HG03521 (cell line): ENCODE measurements at regions not wholly inside any gene's neighbourhood (a gene's known extent, or its start where the extent isn't known, plus 50 kb on each side); places are given as distances from the start of the nearest gene placed in this dataset.

Source experiments
- ATAC-seq: cut with Tn5 transposase; IDR thresholded peaks from one replicate; pipeline ENCODE4 v1.9.1; 2021; ENCODE audit warnings: mild to moderate bottlenecking, moderate library complexity; ENCODE audit not compliant: unreplicated experiment

GRCh38 chr19:29321116-29321515 is 108.2 kb upstream of the UQCRFS1 start:
- no peak for ATAC-seq

GRCh38 chr19:29323021-29323430 is 110.1 kb upstream of the UQCRFS1 start:
- ATAC-seq: no peak

- ATAC-seq: no peak
Measured at GRCh38 chr19:29323440-29324290, 110.7 kb upstream of the UQCRFS1 start.

- ATAC-seq: no peak
Measured at GRCh38 chr19:29324291-29324680, 111.3 kb upstream of the UQCRFS1 start.

GRCh38 chr19:29324717-29325116 is 111.8 kb upstream of the UQCRFS1 start:
- ATAC-seq: no peak

DNA sequence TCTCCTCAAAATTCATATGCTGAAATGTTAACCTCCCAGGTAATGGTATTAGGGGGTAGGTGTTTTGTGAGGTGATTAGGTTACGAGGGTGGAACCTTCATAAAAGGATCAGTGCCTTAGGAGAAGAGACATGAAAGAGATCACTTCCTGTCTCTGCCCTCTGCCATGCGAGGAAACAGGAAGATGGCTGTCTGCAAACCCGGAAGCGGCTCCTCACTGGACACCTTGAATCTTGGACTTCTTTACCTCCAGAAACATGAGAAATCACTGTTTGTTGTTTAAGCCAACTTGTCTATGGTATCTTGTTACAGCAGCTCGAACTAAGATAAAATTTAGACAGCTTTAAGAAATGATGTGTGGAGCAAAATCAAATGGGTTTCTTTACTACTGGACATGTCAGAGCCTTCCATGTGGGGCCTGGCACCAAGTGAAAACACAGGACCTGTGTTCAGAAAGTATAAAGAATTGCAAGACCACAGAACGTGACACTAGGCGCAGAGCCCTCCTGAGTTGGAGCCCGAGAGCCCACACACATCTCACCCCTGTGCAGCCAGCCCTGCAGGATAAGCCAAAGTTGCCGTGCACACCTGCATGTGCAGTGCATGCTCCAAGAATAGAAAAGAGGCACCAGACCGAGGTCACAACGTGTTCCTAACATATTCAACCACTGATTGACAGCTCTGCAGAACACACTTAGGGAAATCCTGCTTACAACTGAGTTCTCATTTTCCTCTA is 112.5 kb upstream of the UQCRFS1 start:
- no peak for ATAC-seq

DNA sequence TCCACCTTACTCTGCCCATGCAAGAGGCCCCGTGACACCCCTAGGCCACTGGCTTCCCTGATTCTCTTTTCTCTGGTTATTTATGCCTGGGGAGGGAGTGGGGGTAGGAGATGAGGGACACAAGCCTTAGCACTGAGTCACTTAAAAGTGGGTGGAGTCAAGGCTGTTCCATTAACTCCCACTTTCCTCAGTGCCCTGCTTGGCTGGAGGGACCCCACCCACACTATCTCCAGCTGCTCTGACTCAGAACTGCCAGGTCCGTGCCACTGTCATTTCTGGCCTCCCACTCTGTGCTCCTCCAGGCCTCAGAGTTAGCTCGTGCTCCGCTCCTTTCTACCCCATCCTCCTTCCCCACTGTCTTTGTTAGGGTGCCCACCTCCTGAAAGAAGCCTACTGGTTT is 113.4 kb upstream of the UQCRFS1 start:
- ATAC-seq: no peak

DNA sequence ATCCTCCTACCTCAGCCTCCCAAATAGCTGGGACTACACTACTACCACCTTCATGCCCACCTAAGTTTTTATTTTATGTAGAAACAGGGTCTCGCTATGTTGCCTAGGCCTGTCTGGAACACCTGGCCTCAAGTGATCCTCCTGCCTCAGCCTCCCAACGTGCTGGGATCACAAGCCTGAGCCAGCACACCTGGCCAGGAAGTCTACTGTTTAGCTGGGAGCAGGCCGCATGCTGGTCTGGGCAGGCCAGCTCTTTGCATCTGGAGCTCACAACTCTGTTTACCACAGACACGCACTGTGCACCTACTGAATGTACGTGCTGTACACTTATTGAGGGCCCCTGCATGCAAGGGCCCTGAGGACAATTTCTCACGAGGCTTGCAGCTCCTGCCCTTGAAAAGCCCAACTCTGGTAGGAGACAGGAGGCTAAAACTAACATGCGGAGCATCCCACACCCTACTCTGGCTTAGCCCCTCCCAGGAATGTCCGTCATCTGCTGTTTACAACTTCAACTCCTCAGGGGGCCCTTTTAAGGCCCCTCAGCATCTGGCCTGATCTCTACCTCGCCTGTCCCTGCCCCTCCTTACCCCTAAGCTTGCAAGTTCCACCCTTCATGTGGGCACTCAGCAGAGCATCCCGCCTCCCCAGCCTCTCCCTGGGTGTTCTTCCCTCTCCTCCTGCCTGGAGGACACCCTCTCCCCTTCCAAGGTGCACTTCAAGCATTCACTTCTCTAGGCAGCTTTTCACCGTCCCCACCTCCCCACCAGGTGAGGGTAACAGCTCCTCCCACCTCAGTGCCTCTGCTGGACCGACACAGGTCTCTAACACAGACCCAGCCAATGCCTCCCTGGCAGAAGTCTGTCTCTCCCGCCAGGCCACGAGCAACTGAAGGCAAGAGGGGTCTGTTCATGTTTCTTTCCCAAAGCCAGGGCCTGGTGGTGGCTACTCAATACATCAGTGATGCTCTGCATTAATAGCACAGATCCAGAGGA is 114.2 kb upstream of the UQCRFS1 start:
- ATAC-seq: no peak

GRCh38 chr19:29328586-29328985 is 115.6 kb upstream of the UQCRFS1 start:
- ATAC-seq: no peak

GRCh38 chr19:29329460-29330134 is 116.6 kb upstream of the UQCRFS1 start:
- no peak for ATAC-seq

GRCh38 chr19:29336425-29336824 is 123.5 kb upstream of the UQCRFS1 start:
- no peak for ATAC-seq

- ATAC-seq: no peak
Measured at GRCh38 chr19:29337029-29337428, 124.1 kb upstream of the UQCRFS1 start.

- ATAC-seq: no peak
Measured at GRCh38 chr19:29338480-29338879, 125.5 kb upstream of the UQCRFS1 start.

- ATAC-seq: no peak
Measured at GRCh38 chr19:29342721-29343120, 129.8 kb upstream of the UQCRFS1 start.

- ATAC-seq: no peak
Measured at GRCh38 chr19:29364224-29364726, 151.3 kb upstream of the UQCRFS1 start.

GRCh38 chr19:29364999-29365398 is 152.0 kb upstream of the UQCRFS1 start:
- ATAC-seq: no peak

DNA sequence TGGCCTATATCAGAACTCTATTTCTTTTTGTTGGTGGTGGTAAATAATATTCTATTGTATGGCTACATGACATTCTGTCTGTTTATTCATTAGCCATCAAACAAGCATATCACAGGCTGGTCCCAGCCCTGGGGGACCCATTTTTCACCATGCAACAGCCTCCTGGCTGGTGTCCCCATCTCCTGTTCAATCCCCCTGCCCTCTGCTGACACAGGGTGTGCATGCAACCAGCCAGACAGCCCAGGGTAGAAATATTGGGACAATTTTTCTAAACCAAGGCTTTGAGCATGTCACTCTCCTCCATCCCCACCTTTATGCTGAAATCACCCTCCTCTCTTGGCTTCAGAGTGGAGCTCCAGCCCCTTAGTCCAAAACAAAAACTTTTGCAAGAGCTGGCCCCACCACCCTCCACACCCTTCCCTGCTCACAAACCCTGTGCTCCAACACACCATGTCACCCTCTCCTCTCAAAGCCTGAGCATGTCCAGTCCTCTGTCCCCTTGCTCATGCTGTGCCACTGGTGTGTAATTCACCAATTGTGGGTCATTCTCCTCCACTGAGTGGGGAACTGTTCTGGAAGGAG is 153.0 kb upstream of the UQCRFS1 start:
- no peak for ATAC-seq

- ATAC-seq: no peak
Measured at GRCh38 chr19:29366757-29367156, 153.8 kb upstream of the UQCRFS1 start.

GRCh38 chr19:29367791-29368222 is 154.9 kb upstream of the UQCRFS1 start:
- no peak for ATAC-seq

DNA sequence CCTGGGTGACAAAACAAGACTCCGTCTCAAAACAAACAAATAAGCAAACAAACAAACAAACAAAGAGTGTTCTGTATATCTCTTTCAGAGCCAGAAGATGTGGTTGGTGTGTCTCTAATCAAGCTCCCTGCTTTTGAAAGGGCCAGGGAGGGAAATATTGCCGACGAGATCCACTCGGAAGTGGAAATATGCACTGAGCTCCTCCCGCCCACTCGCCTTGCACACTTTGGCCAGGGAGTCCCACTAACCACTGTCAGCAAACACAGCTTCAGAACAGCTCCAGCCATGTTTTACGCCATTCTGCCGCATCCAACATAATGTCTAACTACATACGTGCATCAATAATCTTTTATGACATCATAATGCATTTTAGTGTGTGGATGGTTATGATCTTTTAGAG is 155.5 kb upstream of the VSTM2B start:
- no peak for ATAC-seq
